ENCODE measurements at regions not wholly inside any gene's neighbourhood (a gene's known extent, or its start where the extent isn't known, plus 50 kb on each side); places are given as distances from the start of the nearest gene placed in this dataset.
"Not testable (repeated sequence)": the region's sequence is repeated elsewhere in the genome, so short reads cannot be mapped to it uniquely, and the experiment has no call there.

GRCh38 chr6:155882527-155883333 is 427.1 kb upstream of the NOX3 start:
- no peak for DNase-seq

- DNase-seq = no peak
Measured at GRCh38 chr6:155881826-155882526, 426.3 kb upstream of the NOX3 start.

GRCh38 chr6:155880900-155881299 is 425.3 kb upstream of the NOX3 start:
- no peak for DNase-seq

- no peak for DNase-seq
Measured at GRCh38 chr6:155872961-155873360, 417.3 kb upstream of the NOX3 start.

- DNase-seq = no peak
Measured at GRCh38 chr6:155867682-155868081, 412.0 kb upstream of the NOX3 start.

- DNase-seq = not testable (repeated sequence)
Measured at GRCh38 chr6:155866676-155867390, 411.2 kb upstream of the NOX3 start.

GRCh38 chr6:155861821-155862220 is 406.2 kb upstream of the NOX3 start:
- no peak for DNase-seq

- DNase-seq = not testable (repeated sequence)
Measured at GRCh38 chr6:155858906-155859305, 403.3 kb upstream of the NOX3 start.

- peak; percentile 47 for DNase-seq
Measured at GRCh38 chr6:155854787-155855186, 399.1 kb upstream of the NOX3 start.

- no peak for DNase-seq
Measured at GRCh38 chr6:155853011-155853410, 397.4 kb upstream of the NOX3 start.

GRCh38 chr6:155850408-155850841 is 394.8 kb upstream of the NOX3 start:
- no peak for DNase-seq

GRCh38 chr6:155847711-155848110 is 392.1 kb upstream of the NOX3 start:
- DNase-seq = no peak

GRCh38 chr6:155837474-155837873 is 381.8 kb upstream of the NOX3 start:
- DNase-seq = no peak

GRCh38 chr6:155832596-155832995 is 377.0 kb upstream of the NOX3 start:
- no peak for DNase-seq

GRCh38 chr6:155830531-155830930 is 374.9 kb upstream of the NOX3 start:
- DNase-seq = no peak

- DNase-seq = no peak
Measured at GRCh38 chr6:155829646-155830045, 374.0 kb upstream of the NOX3 start.

- no peak for DNase-seq
Measured at GRCh38 chr6:155828989-155829388, 373.4 kb upstream of the NOX3 start.

GRCh38 chr6:155818698-155819097 is 363.1 kb upstream of the NOX3 start:
- no peak for DNase-seq

- no peak for DNase-seq
Measured at GRCh38 chr6:155813548-155813947, 357.9 kb upstream of the NOX3 start.

- no peak for DNase-seq
Measured at GRCh38 chr6:155807243-155807642, 351.6 kb upstream of the NOX3 start.

- DNase-seq = no peak
Measured at GRCh38 chr6:155801046-155801445, 345.4 kb upstream of the NOX3 start.

- not testable (repeated sequence) for DNase-seq
Measured at GRCh38 chr6:155798876-155799275, 343.2 kb upstream of the NOX3 start.

- DNase-seq = no peak
Measured at GRCh38 chr6:155795173-155795796, 339.6 kb upstream of the NOX3 start.

Measured in NCI-H146 (cell line).